ENCODE measurements at regions not wholly inside any gene's neighbourhood (a gene's known extent, or its start where the extent isn't known, plus 50 kb on each side); places are given as distances from the start of the nearest gene placed in this dataset.
"Not testable (repeated sequence)": the region's sequence is repeated elsewhere in the genome, so short reads cannot be mapped to it uniquely, and the experiment has no call there.

DNA sequence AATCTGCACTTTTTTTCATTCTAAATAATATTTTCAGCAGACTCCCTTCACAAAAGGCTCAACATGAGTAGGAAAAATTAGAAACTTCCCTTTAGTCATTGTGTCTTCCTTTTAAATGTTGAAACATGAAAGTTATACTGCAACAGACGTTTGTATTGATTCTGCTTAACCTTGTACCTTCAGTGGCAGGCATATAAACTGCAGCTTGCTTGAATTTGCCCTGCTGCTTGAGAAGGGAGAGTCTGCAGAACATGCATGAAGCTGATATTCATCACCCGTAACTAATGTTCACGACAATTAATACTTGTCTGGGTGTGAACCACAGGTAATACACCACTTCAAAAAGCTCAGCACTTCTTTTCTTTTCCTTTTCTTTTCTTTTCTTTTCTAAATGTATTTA is 294.7 kb upstream of the LRP1B start:
- H3K27ac ChIP-seq (replicated peaks) = no peak overlapping the region
- DNase-seq (ENCODE audit: low read depth in 1 of 2, low spot score in 1 of 2) = no peak
- no peaks in the 10 kb centered on the region for H3K27me3 ChIP-seq (ENCODE audit: insufficient read depth, poor library complexity, severe bottlenecking)
- TF ChIP-seq GABPA (IDR thresholded peaks at IDR 0.05; ENCODE audit: low read depth) (no peak), SPI1 (IDR thresholded peaks at IDR 0.05; ENCODE audit: borderline replicate concordance, low read depth) (no peak)
- TF ChIP-seq, protein P1, sequence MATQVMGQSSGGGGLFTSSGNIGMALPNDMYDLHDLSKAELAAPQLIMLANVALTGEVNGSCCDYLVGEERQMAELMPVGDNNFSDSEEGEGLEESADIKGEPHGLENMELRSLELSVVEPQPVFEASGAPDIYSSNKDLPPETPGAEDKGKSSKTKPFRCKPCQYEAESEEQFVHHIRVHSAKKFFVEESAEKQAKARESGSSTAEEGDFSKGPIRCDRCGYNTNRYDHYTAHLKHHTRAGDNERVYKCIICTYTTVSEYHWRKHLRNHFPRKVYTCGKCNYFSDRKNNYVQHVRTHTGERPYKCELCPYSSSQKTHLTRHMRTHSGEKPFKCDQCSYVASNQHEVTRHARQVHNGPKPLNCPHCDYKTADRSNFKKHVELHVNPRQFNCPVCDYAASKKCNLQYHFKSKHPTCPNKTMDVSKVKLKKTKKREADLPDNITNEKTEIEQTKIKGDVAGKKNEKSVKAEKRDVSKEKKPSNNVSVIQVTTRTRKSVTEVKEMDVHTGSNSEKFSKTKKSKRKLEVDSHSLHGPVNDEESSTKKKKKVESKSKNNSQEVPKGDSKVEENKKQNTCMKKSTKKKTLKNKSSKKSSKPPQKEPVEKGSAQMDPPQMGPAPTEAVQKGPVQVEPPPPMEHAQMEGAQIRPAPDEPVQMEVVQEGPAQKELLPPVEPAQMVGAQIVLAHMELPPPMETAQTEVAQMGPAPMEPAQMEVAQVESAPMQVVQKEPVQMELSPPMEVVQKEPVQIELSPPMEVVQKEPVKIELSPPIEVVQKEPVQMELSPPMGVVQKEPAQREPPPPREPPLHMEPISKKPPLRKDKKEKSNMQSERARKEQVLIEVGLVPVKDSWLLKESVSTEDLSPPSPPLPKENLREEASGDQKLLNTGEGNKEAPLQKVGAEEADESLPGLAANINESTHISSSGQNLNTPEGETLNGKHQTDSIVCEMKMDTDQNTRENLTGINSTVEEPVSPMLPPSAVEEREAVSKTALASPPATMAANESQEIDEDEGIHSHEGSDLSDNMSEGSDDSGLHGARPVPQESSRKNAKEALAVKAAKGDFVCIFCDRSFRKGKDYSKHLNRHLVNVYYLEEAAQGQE (IDR thresholded peaks at IDR 0.05; ENCODE audit: insufficient replicate concordance, low read depth) = no peak
- no peak overlapping the region for H3K4me3 ChIP-seq (replicated peaks; ENCODE audit: insufficient read depth, low read length)

DNA sequence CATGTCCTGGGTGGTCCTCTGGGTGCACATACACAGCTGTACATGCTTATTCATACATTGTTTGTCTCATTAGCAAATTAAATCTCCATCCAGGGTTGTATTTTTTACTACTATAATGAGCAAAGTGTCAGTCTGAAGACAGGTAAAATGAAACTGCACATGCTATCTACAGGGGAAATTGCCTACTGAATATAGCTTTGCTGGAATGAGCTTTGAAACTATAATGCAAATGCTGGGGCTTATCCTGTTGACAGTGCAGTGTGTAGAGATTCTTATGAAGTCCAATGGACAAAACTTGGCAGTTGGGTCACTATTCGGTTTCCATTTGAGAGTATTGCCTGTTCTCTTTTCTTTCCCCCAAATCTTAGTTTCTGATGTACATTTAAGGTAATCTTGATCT is 292.8 kb upstream of the LRP1B start:
- no peaks in the 10 kb centered on the region for H3K27me3 ChIP-seq (ENCODE audit: insufficient read depth, poor library complexity, severe bottlenecking)
- no peak overlapping the region for H3K4me3 ChIP-seq (replicated peaks; ENCODE audit: insufficient read depth, low read length)
- H3K27ac ChIP-seq (replicated peaks) = no peak overlapping the region
- DNase-seq (ENCODE audit: low read depth in 1 of 2, low spot score in 1 of 2) = no peak
- TF ChIP-seq, protein P1 (IDR thresholded peaks at IDR 0.05; ENCODE audit: insufficient replicate concordance, low read depth) = no peak
- TF ChIP-seq SPI1 (IDR thresholded peaks at IDR 0.05; ENCODE audit: borderline replicate concordance, low read depth) = no peak

DNA sequence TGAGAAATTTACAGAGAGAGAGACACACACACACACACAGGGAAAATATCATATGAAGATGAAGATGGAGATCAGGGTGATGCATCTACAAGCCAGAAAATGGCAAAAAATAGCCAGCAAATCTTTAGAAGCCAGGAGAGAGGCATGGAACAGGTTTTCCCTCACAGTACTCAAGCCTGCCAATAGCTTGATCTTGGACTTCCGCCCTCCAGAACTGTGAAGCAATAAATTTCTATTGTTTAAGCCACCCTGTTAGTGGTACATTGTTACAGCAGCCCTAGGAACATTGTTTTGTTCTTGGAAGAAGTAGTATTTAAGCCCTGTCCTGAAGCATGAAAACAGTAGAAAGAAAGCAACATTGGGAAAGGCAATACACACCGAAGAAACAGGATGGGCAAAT is 292.0 kb upstream of the LRP1B start:
- no peak overlapping the region for H3K27ac ChIP-seq (replicated peaks)
- TF ChIP-seq SPI1 (IDR thresholded peaks at IDR 0.05; ENCODE audit: borderline replicate concordance, low read depth) = no peak
- TF ChIP-seq, protein P2, sequence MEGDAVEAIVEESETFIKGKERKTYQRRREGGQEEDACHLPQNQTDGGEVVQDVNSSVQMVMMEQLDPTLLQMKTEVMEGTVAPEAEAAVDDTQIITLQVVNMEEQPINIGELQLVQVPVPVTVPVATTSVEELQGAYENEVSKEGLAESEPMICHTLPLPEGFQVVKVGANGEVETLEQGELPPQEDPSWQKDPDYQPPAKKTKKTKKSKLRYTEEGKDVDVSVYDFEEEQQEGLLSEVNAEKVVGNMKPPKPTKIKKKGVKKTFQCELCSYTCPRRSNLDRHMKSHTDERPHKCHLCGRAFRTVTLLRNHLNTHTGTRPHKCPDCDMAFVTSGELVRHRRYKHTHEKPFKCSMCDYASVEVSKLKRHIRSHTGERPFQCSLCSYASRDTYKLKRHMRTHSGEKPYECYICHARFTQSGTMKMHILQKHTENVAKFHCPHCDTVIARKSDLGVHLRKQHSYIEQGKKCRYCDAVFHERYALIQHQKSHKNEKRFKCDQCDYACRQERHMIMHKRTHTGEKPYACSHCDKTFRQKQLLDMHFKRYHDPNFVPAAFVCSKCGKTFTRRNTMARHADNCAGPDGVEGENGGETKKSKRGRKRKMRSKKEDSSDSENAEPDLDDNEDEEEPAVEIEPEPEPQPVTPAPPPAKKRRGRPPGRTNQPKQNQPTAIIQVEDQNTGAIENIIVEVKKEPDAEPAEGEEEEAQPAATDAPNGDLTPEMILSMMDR (IDR thresholded peaks at IDR 0.05; ENCODE audit: insufficient read depth, low read length) = no peak
- no peak for TF ChIP-seq POLR2AphosphoS5 (IDR thresholded peaks at IDR 0.05; ENCODE audit: low read depth)
- no peak for TF ChIP-seq GABPA (IDR thresholded peaks at IDR 0.05; ENCODE audit: low read depth)
- TF ChIP-seq, protein P1 (IDR thresholded peaks at IDR 0.05; ENCODE audit: insufficient replicate concordance, low read depth) = no peak
- H3K27me3 ChIP-seq (ENCODE audit: insufficient read depth, poor library complexity, severe bottlenecking) = no peaks in the 10 kb centered on the region
- H3K4me3 ChIP-seq (replicated peaks; ENCODE audit: insufficient read depth, low read length) = no peak overlapping the region
- DNase-seq (ENCODE audit: low read depth in 1 of 2, low spot score in 1 of 2) = no peak

DNA sequence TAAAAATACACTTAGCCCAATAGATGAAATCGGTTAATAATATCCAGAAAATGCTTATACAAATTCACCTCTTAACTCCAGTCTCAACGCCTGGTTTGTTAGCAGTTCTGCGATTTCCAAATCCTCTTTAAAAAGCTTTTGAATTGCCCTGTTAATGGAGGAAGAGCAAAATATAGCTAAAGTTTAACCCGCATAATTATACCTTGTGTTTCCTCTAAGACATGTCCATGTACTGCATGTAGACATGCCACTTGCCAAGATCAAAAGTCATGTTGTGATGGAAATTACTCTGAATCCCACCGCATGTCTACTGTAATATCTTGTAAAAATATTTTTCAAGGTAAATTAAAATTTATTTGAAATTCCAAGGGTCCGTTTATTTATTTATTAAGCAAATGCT is 291.2 kb upstream of the LRP1B start:
- no peak overlapping the region for H3K4me3 ChIP-seq (replicated peaks; ENCODE audit: insufficient read depth, low read length)
- no peak for DNase-seq (ENCODE audit: low read depth in 1 of 2, low spot score in 1 of 2)
- TF ChIP-seq POLR2AphosphoS5 (IDR thresholded peaks at IDR 0.05; ENCODE audit: low read depth) = no peak
- no peak for TF ChIP-seq SPI1 (IDR thresholded peaks at IDR 0.05; ENCODE audit: borderline replicate concordance, low read depth)
- TF ChIP-seq, protein P1 (IDR thresholded peaks at IDR 0.05; ENCODE audit: insufficient replicate concordance, low read depth) = no peak
- TF ChIP-seq, protein P2 (IDR thresholded peaks at IDR 0.05; ENCODE audit: insufficient read depth, low read length) = no peak
- TF ChIP-seq GABPA (IDR thresholded peaks at IDR 0.05; ENCODE audit: low read depth) = no peak
- no peaks in the 10 kb centered on the region for H3K27me3 ChIP-seq (ENCODE audit: insufficient read depth, poor library complexity, severe bottlenecking)
- H3K27ac ChIP-seq (replicated peaks) = no peak overlapping the region

DNA sequence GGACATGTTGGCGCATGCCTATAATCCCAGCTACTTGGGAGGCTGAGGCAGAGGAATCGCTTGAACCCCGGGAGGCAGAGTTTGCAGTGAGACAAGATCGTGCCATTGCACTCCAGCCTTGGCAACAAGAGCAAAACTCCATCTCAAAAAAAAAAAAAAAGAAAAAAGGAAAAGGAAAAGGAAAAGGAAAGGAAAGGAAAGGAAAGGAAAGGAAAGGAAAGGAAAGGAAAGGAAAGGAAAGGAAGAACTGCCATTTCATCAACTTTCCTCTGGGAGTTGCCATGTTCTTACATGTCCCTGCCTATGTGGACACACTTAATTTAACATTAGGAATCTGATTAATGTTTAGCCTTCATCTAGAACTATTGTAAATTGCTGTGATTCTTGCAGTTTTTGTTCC is 287.9 kb upstream of the LRP1B start:
- not testable (repeated sequence) for H3K27me3 ChIP-seq (ENCODE audit: insufficient read depth, poor library complexity, severe bottlenecking); DNase-seq (ENCODE audit: low read depth in 1 of 2, low spot score in 1 of 2); H3K4me3 ChIP-seq (replicated peaks; ENCODE audit: insufficient read depth, low read length); H3K27ac ChIP-seq (replicated peaks)

Data from HL-60 (cell line).